Ishikawa (cell line): ENCODE measurements at regions not wholly inside any gene's neighbourhood (a gene's known extent, or its start where the extent isn't known, plus 50 kb on each side); places are given as distances from the start of the nearest gene placed in this dataset.

ENCODE experiments used
- NFIC ChIP-seq: IDR thresholded peaks from 2 replicates; pipeline ENCODE4 v1.6.1; 2012
- RAD21 ChIP-seq: IDR thresholded peaks from 2 replicates; pipeline ENCODE4 v1.6.1; 2012; ENCODE audit warnings: low read depth
- YY1 ChIP-seq: IDR thresholded peaks from 2 replicates; pipeline ENCODE4 v1.6.1; 2012; ENCODE audit warnings: low read depth
- TF ChIP-seq, protein P1 (sequence below): IDR thresholded peaks from 2 replicates; pipeline ENCODE4 v1.6.1; 2012; ENCODE audit warnings: low read depth, mild to moderate bottlenecking
- TF ChIP-seq, protein P2 (sequence below): IDR thresholded peaks from 2 replicates; pipeline ENCODE4 v1.6.1; 2012

DNA sequence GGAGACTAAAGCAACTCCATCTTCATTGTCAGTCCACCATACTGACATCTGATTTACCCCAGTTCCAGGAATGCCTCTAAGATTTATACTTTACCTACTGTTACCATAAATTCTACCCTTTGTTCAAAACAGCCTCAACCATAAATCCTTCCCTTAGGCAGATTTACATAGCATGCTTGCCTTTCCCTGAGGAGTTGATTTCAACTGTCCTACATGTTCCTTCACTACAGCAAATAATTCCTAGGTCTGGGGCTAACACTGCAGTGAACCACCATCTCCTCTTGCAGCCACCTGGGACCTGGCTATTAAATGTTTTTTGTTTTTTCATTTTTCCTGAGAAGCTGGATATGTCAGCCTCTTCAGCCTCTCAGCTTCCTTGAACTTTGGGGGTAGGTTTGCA lies 166.9 kb upstream of the PDE4D start:
- no peak for TF ChIP-seq NFIC
- TF ChIP-seq YY1: no peak
- TF ChIP-seq, protein P1, sequence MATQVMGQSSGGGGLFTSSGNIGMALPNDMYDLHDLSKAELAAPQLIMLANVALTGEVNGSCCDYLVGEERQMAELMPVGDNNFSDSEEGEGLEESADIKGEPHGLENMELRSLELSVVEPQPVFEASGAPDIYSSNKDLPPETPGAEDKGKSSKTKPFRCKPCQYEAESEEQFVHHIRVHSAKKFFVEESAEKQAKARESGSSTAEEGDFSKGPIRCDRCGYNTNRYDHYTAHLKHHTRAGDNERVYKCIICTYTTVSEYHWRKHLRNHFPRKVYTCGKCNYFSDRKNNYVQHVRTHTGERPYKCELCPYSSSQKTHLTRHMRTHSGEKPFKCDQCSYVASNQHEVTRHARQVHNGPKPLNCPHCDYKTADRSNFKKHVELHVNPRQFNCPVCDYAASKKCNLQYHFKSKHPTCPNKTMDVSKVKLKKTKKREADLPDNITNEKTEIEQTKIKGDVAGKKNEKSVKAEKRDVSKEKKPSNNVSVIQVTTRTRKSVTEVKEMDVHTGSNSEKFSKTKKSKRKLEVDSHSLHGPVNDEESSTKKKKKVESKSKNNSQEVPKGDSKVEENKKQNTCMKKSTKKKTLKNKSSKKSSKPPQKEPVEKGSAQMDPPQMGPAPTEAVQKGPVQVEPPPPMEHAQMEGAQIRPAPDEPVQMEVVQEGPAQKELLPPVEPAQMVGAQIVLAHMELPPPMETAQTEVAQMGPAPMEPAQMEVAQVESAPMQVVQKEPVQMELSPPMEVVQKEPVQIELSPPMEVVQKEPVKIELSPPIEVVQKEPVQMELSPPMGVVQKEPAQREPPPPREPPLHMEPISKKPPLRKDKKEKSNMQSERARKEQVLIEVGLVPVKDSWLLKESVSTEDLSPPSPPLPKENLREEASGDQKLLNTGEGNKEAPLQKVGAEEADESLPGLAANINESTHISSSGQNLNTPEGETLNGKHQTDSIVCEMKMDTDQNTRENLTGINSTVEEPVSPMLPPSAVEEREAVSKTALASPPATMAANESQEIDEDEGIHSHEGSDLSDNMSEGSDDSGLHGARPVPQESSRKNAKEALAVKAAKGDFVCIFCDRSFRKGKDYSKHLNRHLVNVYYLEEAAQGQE: no peak
- TF ChIP-seq RAD21: no peak
- TF ChIP-seq, protein P2, sequence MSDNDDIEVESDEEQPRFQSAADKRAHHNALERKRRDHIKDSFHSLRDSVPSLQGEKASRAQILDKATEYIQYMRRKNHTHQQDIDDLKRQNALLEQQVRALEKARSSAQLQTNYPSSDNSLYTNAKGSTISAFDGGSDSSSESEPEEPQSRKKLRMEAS: no peak
